ENCODE measurements at regions not wholly inside any gene's neighbourhood (a gene's known extent, or its start where the extent isn't known, plus 50 kb on each side); places are given as distances from the start of the nearest gene placed in this dataset.
A peak's percentile ranks its signal among the peaks of the same experiment; 100 is the strongest.
"Not testable (repeated sequence)": the region's sequence is repeated elsewhere in the genome, so short reads cannot be mapped to it uniquely, and the experiment has no call there.

DNA sequence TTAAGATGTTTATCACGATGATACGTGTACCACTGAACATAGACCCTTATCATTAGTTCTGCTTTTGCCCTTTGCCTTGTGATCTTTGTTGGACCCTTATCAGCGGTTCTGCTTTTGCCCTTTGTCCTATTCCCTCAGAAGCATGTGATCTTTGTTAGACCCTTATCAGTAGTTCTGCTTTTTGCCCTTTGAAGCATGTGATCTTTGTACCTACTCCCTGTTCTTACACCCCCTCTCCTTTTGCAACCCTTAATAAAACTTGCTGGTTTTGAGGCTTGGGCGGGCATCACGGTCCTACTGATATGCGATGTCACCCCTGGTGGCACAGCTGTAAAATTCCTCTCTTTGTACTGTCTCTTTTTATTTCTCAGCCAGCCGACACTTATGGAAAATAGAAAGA, 117.0 kb downstream of the SDHAF3 start:
- DNase-seq, result not testable (repeated sequence)

DNA sequence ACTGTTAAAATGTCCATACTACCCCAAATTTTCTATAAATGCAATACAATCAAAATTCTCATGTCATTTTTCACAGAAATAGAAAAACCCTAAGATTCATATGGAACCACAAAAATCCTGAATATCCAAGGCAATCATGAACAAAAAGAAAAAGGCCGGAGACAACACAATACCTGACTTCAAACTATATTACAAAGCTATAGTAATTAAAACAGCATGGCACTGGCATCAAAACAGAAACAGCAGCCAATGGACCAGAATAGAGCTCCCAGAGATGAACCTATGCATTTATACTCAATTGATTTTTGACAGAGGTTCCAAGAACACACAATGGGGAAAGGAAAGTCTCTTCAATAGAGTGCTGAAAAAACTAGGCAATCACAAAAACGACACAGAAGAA, 128.8 kb downstream of the SDHAF3 start:
- no peak for DNase-seq

DNA sequence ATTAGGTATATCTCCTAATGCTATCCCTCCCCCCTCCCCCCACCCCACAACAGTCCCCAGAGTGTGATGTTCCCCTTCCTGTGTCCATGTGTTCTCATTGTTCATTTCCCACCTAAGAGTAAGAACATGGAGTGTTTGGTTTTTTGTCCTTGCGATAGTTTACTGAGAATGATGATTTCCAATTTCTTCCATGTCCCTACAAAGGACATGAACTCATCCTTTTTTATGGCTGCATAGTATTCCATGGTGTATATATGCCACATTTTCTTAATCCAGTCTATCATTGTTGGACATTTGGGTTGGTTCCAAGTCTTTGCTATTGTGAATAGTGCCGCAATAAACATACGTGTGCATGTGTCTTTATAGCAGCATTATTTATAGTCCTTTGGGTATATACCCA, 140.7 kb downstream of the SDHAF3 start:
- DNase-seq, result not testable (repeated sequence)

DNA sequence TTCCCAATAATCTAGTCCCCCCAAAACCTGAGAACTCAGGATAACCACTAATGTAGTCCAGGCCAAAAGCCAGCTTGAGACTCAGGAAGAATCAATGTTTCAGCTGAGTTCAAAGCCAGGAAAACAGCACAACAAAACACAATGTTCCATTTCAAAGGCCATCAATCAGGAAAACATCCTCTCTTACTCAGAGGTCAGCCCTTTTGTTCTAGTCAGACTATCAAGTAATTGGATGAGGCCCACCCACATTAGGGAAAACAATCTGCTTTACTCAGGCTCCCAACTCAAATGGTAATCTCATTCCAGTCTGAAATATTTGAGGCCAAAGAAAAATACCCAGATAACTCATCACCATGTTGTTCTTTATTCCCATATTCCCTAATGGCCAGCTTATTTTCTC, 152.2 kb downstream of the SDHAF3 start:
- DNase-seq, result no peak

DNA sequence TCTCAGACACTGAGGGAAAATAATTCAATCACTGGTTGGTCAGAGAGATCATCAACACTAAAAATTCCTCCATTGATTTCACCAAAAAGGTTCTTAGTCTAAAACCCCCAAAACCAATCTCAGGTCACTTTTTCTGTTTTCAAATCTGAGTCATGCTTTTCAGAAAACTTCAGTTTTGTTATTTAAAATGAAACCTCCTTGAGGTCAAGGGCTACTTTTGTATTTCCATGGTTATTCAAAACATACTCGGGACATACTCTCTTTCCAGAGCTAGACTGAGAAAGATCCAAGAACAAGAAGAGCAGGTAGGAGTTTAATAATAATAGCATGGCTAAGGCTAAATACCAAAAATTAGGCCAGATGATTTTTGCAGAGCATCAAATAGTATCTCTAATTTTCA, 152.8 kb downstream of the SDHAF3 start:
- no peak for DNase-seq

DNA sequence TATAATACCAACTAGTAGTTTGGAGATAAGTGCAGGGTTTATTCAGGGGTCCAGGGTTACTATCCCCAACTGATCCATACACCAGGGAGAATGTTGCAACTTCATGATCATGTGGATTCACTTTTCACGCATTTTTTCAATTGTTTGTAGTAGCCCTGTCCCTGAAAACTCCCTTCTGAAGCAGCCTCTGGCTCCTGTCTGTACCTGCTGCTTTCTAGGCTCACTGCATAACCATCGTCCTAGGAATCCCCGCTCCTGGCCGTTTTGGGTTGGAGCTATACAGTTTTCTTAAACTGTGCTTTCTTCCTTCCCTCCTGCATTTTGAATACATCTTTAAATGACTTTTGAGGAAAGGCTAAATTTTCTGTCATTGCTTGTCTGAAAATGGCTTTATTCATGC, 154.1 kb downstream of the SDHAF3 start:
- no peak for DNase-seq

DNA sequence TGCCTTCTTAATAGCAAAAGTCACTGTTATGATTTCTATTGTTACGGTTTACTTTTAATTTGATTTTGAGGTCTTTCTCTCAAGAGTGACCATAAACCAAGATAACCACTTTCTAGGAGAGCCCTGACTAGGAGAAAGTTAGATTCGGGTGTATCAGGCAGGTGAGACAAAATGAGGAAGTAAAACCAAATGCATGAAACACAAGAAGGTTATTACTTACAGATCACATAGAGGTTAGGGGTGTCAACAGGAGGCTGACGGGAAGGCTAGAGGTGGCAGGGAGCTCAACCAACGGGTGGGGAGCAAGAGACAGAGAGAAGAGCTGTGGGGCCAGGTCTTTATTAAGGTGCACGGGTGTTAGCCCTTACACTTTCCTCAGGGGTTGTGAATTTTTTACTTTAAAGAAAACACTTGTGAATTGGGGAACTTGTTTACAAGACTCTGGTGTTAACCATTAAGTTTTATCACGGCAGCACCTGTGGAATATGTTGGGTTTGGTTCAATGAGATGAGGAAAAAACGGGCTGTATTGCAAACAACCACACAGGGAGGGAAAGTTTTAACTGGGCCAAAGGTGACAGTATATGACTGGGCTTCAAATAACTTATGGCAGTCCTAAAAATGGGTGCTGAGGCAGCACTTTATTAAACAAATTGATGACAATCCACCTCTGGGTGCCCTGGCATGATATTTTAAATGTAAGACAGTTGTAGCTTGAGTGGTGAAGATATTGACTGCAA, 154.9 kb downstream of the SDHAF3 start:
- no peak for DNase-seq

DNA sequence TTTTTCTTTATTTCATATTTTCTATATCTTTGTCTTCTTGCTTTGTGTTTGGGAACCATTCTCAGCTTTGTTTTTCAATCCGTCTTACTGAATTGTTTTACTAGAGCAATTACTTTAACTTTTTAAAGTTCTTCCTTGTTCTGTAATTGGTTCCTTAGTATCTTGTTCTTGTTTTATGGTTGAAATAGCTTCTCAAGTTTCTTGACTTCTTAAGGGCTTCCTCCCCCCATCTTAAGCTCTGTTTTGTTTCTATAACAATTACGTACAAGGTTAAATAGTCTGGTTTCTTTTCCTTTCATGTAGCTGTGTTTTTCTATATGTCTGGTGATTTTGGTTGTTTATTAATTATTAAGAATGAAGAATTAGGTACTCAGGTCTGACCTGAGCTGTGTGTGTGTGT, 158.0 kb downstream of the SDHAF3 start:
- no peak for DNase-seq

DNA sequence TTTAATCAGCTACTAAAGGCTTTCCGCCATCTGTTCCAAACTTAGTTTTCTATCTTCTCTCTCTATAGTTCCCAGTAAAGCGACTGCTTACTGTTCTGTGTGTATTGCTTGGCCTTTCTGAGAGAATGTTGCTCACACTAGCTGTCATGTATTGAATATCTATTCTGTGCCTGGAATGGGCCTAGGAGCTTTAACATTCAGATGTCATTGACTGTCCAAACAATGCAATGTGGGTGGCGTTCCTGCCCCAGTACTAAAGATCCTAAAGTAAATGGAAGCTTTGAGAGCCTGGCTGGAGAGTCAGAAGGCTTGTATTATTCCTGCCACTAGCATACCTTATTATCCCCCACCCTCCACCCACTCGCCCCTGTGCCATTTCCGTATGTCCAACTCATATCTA, 163.5 kb downstream of the SDHAF3 start:
- DNase-seq, result no peak

DNA sequence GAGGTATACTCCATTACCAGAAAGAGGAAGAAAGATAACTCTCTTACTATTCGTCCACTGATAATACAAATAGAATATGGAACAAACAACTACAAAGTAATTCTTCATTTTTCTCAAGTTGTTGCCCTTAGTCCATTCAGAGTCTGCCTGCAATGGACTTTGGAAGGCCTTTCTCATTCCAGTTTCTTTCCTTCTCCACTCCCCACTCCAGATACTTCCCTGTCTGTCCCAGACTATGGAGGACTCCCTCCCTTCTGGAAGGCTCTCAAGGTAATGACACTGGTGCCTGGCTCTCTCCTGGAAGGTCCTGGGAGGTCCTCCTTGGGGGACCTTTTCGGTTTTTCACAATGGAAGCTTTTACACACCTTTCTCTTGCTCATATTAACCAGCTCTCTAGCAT, 167.8 kb downstream of the SDHAF3 start:
- no peak for DNase-seq

DNA sequence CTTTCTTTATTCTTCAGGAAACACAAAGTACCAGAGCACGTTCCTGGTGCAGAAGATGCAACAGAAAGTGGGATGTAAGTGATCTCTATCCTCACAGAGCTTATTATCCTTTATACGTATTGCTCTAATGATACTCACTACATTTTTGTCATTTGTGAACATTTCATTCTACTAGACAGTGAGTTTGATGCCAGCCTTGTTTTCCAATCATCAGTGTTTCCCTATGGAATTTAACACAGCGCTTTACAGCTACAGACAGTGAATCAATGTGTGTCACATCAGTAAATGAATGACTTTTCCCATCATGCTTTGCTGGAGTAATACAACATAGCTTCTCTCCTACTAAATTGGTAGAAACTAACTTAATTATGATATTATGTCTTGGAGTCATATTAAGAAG, 175.5 kb downstream of the SDHAF3 start:
- DNase-seq, result no peak

DNA sequence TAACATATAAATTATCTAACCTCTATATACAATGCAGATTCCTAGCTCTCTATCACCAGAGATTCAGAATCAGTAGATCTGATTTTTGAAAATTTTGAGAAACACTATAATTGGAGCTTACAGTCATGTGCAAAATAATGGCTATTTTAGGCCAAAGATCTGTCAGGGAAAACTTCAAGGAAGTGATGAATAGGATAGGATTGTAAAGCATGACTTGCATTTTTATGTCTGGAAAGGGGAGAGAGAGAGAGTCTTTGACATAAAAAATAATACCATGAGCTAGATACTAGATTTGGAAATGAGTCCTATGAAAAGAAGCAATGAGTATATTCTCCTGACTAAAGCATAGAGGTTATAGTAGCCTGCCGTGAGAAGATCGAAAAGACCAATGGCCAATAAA, 181.1 kb downstream of the SDHAF3 start:
- DNase-seq, result no peak

DNA sequence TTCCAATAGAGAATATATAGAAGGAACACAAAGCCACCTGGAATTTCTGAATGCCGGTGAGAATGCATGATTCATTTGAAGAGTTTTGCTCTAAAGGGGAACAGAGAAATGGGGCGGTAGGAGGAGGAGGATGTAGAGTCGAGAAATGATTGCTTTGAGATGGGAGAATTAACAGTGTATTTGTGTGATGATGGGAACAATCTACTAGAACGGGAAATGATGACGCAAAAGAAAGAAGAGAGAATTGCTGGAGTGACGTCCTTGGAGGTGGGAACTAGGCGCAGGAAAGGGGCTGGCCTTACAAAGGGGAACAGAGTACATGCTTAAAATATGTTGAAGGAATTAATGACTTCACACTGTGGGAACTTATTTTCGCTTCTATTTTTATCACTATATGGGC, 188.1 kb downstream of the SDHAF3 start:
- DNase-seq, result no peak

DNA sequence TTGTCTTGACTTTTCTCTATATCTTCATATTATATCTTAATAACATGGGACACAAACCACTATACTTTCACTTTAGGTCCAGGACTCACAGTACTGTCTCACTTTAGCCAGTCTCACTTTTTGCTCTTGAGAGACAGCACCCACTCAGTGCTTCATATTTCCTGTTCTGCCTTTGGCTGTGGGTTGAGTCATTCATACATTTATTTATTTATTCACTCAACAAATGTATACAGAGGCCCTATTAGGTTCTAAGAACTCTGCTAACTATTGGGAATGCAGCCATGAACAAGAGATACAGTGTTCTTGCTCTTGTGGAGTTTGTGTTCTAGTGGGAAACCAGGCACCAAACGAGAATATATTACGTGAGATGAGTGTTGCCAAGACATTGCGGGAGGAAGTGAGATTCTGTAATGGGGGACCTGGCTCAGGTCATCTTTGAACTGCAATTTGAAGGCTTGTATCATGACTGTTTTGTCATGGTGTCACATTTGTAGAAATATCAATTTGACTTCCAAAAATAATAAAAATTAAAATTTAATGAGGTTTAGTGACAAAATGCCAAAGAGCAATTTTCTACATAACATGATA, 190.1 kb downstream of the SDHAF3 start:
- no peak for DNase-seq

DNA sequence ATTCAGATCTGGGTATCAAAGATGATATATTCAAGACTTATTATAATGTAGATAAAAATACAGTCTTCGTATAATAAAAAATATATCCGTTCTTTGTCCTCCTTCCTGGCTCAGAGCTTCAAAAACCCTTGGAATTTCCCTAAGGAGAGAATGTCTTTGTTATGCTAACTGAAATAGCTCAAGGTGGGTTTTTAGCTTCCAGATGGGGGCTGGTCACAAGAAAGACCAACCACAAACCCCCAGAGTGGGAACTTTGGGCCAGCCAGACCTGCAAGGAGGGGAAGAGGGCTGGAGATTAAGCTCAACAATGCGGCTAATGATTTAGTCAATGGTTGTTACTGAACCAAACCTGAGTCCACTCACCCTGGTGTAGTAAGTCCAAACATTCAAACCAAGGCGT, 196.4 kb downstream of the SDHAF3 start:
- DNase-seq, result no peak

DNA sequence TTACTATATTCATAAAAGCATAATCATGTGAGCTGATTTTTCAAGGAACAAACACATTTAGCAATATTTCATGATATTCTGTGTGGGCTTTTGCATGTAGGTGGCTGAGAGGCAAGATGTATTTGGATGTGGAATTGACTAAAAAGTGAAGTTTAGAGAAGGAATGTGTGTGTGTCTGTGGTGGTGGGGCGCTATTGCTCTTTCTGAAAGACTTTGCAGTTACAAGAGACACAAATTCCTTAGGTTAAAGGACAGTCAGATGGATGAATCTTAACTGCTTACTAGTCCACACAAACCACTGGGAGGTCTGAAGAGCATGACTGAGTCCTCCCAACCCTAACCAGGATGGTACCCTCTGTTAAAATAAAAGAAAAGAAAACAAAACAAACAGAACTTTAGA, 200.1 kb downstream of the SDHAF3 start:
- no peak for DNase-seq

DNA sequence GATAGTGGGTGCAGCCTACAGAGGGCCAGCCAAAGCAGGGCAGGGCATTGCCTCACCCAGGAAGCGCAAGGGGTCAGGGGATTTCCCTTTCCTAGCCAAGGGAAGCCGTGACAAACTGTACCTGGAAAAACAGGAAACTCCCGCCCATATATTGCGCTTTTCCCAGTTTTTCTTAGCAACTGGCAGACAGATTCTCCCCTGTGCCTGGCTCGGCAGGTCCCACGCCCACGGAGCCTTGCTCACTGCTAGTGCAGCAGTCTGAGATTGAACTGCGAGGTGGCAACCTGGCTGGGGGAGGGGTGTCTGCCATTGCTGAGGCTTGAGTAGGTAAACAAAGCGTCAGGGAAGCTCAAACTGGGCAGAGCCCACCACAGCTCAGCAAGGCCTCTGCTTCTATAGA, 212.4 kb downstream of the SDHAF3 start:
- not testable (repeated sequence) for DNase-seq

DNA sequence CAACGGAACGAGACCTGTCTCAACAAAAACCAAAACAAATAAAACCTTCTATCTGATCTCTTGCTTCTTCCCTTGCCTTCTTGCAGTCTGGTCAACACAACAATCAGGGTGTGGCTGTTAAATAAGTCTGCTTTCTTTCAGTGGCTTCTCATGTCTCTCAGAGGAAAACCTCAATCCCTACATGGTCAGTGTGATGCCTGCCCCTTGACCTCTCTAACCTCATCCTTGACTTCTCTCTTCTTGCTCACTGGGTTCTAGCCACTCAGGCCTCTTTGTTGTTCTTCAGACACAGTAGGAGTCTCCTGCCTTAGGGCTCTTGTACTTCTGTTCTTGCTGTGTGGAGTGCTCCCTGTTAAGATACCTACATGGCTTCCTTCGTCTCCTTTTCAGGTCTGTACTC, 220.4 kb downstream of the SDHAF3 start:
- no peak for DNase-seq

DNA sequence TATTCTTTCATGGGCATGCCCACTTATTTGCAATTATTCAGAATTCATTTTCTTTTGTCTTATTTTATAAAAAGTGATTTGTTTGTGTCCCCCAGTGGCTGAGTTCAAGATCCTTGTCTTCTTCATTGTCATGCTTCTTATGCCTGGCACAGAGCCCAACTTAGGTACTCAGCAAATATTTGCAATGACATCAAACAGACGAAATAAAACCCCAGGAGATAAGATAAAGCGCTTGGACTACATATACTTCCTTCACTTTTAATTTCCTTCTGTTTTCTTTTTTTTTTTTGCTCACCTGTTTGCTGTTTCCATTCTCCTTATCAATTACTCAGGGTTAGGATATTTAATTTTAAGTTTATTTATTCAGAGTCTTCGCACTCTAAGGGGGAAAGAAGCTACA, 225.0 kb downstream of the SDHAF3 start:
- DNase-seq, result peak; percentile 82

DNA sequence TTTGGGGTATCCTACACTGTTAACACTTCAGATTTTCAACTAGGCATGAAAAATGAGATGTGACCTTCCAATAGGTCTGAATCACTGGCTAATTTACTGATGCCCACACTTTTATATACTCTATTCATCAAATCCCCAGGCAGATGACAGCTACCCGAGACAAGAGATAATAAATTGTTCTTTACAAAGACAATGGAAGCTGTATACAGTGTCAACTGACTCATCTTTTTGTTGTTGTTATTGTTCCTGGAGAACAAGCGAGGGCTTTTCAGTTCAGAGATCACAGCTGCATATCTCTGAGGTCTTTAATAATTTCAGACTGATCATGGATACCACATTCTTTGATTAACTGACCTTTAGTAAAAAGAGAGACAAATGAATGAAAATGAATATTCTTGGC, 228.9 kb downstream of the SDHAF3 start:
- DNase-seq, result peak; percentile 39

DNA sequence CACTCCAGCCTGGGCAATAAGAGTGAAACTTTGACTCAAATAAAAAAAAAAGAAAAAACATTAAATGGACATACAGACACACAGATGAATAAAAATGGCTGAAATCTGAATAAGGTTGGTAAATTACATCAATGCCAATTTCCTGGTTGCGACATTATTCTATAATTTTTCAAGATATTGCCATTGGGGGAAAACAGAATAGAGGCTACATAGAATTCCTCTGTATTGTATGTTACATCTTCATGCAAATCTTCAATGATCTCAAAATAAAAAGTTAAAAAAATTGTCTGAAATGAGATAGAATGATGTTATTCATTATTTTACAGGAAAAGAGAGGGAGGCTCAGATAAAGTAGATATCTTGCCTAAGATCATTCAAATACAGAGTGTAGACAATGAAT, 234.0 kb downstream of the SDHAF3 start:
- no peak for DNase-seq

DNA sequence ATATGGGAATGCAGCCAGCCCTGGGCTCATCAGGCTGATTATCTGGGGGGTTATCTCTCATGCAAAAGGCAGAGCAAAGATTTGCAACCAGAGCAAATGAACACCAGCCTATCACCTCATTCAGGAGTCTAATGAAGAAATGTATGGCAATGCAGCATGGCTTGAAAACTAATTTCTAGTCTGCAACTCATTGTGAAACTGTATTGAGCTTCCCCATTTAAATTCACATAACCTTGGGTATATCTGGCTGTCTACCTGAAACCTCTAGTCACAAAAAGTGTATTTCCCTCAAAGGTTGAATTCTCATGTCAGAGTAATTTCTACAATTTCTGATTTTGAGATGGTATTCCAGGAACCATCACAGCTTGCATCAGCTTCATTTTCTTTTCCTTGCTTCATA, 240.0 kb downstream of the SDHAF3 start:
- DNase-seq, result no peak

DNA sequence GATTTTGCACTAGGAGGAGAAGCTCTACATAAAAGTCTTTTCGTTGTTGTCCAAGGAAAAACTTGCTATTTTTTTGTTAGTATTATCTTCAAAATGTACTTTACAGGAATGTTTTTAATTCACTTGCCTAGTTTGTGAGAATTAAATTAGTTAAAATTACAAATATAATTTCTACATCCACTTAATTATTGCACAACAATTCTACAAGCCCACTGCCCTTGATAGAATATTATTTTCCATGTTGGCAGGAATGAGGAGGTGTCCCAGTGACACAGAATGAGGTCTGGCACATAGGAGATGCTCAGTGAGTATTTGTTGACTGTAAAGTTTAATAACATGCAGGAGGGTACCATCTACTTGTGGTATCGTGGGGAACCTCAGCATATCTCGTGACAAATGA, 255.4 kb downstream of the SDHAF3 start:
- no peak for DNase-seq

DNA sequence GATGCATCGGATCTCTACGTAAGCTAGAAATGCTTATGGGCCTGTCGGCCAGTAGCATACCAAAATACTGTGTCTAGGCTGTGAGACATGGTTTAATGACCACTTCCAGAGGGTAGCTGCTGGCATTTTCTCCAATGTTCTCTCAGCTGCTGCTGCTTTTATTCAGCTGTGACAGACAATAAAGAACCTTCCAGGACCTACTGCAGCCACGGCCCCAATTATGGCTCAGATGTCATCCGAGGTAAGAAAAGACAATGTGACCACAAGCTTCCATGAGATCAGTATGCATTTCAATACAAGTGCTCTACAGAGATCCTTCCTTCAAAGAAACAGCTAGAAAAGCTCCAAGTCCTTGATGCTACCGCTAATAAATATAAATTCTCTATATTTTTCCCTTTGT, 256.2 kb downstream of the SDHAF3 start:
- DNase-seq, result no peak

DNA sequence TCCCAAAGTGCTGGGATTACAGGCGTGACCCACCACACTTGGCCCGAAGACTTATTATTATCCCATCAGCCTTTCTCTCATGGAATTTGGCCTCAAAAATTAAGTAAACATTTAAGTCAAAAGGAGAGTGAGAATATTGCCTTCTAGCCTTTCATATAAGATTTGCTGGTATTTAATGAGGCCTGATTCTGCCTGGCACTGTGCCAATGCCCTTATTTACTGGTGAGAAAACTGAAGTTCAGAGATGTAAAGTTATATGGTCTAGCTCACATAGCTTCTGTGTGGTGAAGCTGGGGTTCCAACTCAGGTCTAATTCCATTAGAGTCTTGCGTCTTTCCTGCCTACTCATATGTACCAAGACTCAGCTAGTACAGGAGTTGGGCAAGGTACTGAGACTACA, 260.2 kb downstream of the SDHAF3 start:
- DNase-seq, result no peak

Measured in COR-L47 (cell line).